GM19239 (cell line): ENCODE measurements at regions not wholly inside any gene's neighbourhood (a gene's known extent, or its start where the extent isn't known, plus 50 kb on each side); places are given as distances from the start of the nearest gene placed in this dataset.

Experiments
- DNase-seq: peaks from one replicate; pipeline ENCODE4 v3.0.0; 2011; ENCODE audit warnings: low spot score; ENCODE audit not compliant: insufficient read length
- FAIRE-seq: peaks from 2 replicates; lab custom pipeline; 2011; peaks lifted over from hg19 to GRCh38; lab: Jason Lieb, UNC

GRCh38 chr5:124995421-124995820 lies 249.0 kb upstream of the ZNF608 start:
- no peak for FAIRE-seq
- DNase-seq, result no peak

DNA sequence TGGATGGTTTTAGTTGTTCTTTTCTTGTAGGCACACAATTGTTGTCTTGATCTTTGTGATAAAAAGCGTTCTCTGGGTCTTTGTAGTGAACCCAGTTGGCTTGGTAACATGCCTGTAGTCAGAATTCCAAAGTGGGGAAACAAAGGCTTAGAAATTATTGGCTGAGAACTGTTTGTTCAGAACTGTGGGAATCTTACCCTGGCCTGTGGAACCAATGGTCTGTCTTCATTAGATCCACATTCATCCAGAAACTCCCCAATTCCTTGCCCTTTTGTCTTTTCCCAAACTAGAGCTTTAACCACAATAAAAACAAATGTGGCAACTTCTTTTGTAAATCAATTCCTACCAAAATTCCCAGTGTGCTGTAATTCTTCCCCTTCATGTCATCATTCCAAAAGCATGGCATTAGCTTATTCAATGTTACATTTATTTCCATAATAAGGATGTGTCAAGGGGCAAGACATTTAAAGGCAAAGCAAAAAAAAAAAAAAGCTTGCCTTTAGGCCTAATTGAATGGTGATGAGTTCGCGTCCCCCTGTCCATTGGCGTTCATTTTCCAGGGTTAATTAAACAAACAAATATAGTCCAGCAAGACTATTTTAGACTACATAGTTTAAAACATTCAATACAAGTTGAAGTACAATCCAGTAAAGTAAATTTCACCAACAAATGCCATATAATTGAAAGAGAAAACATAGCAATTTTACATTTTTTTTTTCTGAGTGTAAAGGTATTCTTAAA lies 249.8 kb upstream of the ZNF608 start:
- FAIRE-seq (no peak), DNase-seq (no peak)

- DNase-seq (no peak), FAIRE-seq (no peak)
Observed at GRCh38 chr5:124996764-124997077, 250.3 kb upstream of the ZNF608 start.

DNA sequence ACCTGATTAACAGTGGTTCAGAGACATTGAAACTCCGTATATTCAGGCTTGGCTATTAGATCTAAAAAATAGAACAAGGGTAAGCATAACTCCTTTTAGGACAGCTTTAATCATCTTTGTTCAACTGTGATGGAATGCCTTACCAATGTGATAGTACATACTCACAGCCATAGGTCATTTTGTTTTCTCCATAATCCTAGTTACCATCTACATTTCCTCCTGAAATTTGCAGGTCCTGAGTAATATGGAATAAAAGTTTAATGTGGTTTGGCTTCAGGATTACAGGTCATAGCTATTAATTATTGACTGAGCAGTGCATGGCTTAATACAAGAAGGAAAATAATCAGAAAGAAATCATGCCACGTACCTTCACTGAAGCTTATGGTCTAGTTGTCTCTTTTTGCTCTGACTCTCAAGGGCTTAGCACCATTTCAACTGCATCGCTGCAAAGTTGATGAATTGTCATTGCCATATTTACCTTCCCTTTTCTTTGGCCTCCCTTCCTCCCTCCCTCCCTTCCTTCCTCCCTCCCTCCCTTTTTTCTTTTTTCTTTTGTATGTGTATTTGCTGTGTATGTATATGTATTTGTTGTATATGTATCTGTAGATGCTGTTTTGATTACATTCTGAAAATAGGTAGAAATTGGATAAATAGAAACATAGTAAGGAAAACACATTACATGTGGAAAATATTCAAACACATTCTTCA lies 250.9 kb upstream of the ZNF608 start:
- DNase-seq, result no peak
- FAIRE-seq, result peak; percentile 21

- DNase-seq, result no peak
- FAIRE-seq, result no peak
Observed at GRCh38 chr5:124998520-124998919, 252.1 kb upstream of the ZNF608 start.

GRCh38 chr5:125002727-125003598 lies 256.5 kb upstream of the ZNF608 start:
- no peak for FAIRE-seq
- no peak for DNase-seq

DNA sequence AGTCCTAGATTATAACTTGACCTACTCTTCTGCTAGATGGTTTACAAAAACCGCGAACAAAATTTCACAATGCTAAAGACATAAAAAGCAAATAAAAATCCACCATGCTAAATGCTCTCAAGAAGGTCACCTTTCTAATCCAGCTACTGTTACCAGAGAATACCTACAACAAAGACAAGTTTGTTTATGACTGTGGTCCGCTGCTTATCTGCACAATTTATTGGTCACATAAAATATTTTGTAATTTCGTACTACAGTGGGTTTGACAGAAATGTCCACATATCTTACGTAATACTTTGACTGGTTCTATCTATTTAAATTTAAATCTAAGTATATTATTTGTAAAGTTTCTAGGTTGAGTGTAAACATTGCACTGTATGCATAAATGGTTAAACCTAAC lies 257.6 kb upstream of the ZNF608 start:
- DNase-seq, result no peak
- no peak for FAIRE-seq

DNA sequence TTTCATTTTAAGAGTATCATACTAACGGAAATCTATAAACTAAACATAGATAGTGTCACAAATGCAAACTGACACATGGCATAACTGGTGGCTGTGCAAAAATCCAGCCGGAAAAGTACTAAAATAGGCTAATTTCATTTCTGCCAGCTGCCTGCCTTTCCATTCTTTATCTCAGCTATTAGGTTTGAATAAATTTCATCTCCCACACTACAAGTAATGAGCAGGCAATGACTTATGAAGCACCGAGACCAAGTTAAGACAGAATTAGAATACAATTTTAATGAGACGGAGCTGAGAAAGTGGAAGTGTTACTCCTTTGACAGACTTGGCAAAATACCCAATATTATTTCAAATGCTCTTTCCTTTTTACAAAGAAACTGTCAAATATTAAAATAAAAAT lies 258.8 kb upstream of the ZNF608 start:
- FAIRE-seq (peak; percentile 31), DNase-seq (no peak)

DNA sequence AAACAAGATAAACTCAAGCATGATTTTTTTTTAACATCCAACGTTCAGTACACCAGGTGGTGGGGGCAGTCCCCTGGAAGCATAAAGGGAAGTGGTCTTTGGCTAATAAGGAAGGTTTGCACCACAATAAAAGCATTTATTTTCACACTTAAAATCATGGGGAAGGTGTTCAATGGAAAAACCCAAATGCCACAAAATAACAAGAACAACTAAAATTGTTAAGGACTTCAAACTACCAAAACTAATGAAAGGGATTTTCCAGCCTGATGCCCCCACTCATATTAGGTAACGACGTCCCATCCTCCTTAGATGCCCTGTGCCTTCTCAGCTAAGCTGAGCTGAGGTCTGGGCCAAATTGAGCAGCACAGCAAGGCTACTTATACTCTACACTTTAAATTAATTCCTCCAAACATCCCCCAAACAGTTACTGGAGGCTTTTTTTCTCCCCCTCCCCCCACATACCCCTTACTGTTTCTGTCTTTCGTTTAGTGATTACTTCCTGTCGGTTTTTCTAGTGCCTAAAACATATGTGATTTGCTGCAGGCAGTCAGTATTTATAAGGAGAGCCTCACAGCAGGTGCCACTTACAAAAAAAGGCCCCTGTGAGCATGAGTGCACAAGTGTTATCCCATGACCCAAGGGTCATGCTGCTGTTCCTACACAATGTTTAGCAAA lies 259.7 kb upstream of the ZNF608 start:
- peak; percentile 92 for FAIRE-seq
- DNase-seq, result no peak

GRCh38 chr5:125010356-125010755 lies 263.9 kb upstream of the ZNF608 start:
- DNase-seq (no peak), FAIRE-seq (peak; percentile 67)

GRCh38 chr5:125011014-125011413 lies 264.6 kb upstream of the ZNF608 start:
- FAIRE-seq, result peak; percentile 91

GRCh38 chr5:125011419-125011818 lies 265.0 kb upstream of the ZNF608 start:
- no peak for DNase-seq
- no peak for FAIRE-seq

More at GRCh38 chr5:125011014-125011413, 264.6 kb upstream of the ZNF608 start:
- no peak for DNase-seq

- no peak for DNase-seq
- peak; percentile 52 for FAIRE-seq
Observed at GRCh38 chr5:125011947-125012346, 265.5 kb upstream of the ZNF608 start.

DNA sequence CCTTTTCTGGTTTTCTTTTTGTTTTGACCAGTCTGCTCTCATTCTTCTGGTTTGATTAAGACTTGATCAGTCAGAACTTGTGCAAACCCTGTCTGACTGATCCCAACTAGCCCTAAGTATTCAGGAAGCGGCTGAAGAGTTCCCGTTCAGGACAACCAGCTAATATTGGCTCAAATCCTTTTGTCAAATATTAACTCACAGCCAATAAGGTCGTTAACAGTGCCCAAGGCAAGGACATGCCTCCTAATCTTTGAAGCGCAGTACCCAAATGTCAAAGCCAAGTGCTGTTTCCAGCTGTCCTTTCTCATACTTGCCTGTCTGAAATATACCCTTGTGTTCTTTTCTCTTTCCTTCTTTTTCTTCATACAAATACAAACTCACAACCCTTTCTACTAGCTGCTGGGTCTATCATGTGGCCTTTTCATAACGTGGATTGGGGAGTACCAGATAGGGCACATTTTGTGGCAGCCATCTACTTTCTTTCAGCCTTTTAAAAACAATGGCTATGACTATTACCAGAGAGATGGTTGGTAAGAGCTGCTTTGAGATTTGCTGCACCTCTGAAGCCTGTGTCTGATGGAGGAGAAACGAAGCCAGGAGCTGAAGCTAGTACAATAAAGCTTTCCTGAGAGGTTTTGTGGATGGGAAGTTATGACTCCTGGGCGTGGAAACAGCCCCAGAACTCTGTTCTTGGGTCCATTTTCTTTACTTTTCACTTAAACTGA lies 266.4 kb upstream of the ZNF608 start:
- FAIRE-seq (no peak), DNase-seq (no peak)

GRCh38 chr5:125014202-125014601 lies 267.8 kb upstream of the ZNF608 start:
- no peak for FAIRE-seq

DNA sequence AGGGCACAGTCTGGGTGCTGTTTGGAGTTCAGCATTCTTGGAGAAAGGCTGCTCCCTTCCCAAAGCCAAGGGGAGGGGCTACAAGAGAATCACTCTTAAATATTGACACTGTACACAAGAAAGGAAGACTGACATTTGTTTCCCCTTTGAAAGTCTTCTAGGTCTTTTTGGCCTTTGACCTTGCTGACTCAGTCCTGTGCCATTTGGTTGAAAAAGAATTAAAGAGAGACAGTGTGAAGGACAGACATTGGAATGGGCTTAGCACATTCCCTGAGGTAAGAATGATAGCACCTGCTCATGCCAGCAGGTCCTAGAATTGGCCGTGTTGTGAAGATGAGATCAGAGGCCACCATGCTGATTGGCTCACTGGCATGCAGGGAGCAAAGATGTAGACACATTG lies 271.4 kb upstream of the ZNF608 start:
- DNase-seq, result no peak

More at GRCh38 chr5:125014202-125014601, 267.8 kb upstream of the ZNF608 start:
- DNase-seq, result no peak

GRCh38 chr5:125023673-125024072 lies 277.2 kb upstream of the ZNF608 start:
- FAIRE-seq, result no peak
- DNase-seq, result no peak

More for the DNA sequence above, 271.4 kb upstream of the ZNF608 start:
- FAIRE-seq, result no peak

- DNase-seq (no peak), FAIRE-seq (peak; percentile 33)
Observed at GRCh38 chr5:125026867-125027731, 280.7 kb upstream of the ZNF608 start.

GRCh38 chr5:125032286-125032685 lies 285.8 kb upstream of the ZNF608 start:
- FAIRE-seq (no peak), DNase-seq (no peak)
